ENCODE measurements at regions not wholly inside any gene's neighbourhood (a gene's known extent, or its start where the extent isn't known, plus 50 kb on each side); places are given as distances from the start of the nearest gene placed in this dataset.

- no peak overlapping the region for H3K9ac ChIP-seq (ENCODE audit: low read depth in 1 of 2, low read length in 2 of 2)
- H3K4me3 ChIP-seq (ENCODE audit: low read depth in 1 of 3, low read length in 3 of 3) = no peak overlapping the region
- no peak for DNase-seq (ENCODE audit: low spot score)
- H3K27me3 ChIP-seq (ENCODE audit: control insufficient read depth in 4 of 4, insufficient read depth in 4 of 4, low read length in 3 of 4) = no peaks in the 10 kb centered on the region
- H3K36me3 ChIP-seq (ENCODE audit: control insufficient read depth in 4 of 4, insufficient read depth in 3 of 4, low read depth in 1 of 4, low read length in 3 of 4) = no peaks in the 10 kb centered on the region
- no peaks in the 10 kb centered on the region for H3K4me1 ChIP-seq (ENCODE audit: control insufficient read depth in 4 of 4, insufficient read depth in 4 of 4, low read length in 3 of 4)
- H3K9me3 ChIP-seq (ENCODE audit: control insufficient read depth in 4 of 4, low read length in 3 of 4) = no peaks in the 10 kb centered on the region
- WGBS = 94% methylated on average over 2 of the region's 2 CpGs
- TF ChIP-seq HNF4G (IDR thresholded peaks at IDR 0.05) (no peak), TAF1 (conservative IDR thresholded peaks at IDR 0.05) (no peak), SP1 (IDR thresholded peaks at IDR 0.05) (no peak)
- H3K27ac ChIP-seq (ENCODE audit: low read depth in 1 of 2, low read length in 2 of 2) = no peak overlapping the region
These were observed 54.0 kb upstream of the COL5A2 start for GRCh38 chr2:189233527-189233926.

GRCh38 chr2:189234991-189235390 lies 55.4 kb upstream of the COL5A2 start:
- H3K27ac ChIP-seq (ENCODE audit: low read depth in 1 of 2, low read length in 2 of 2) = no peak overlapping the region
- H3K36me3 ChIP-seq (ENCODE audit: control insufficient read depth in 4 of 4, insufficient read depth in 3 of 4, low read depth in 1 of 4, low read length in 3 of 4) = no peaks in the 10 kb centered on the region
- no peak overlapping the region for H3K4me3 ChIP-seq (ENCODE audit: low read depth in 1 of 3, low read length in 3 of 3)
- TF ChIP-seq NR2F2 (IDR thresholded peaks at IDR 0.05) = no peak
- TF ChIP-seq RAD21 (IDR thresholded peaks at IDR 0.05) = no peak
- no peak for TF ChIP-seq JUND (IDR thresholded peaks at IDR 0.05)
- TF ChIP-seq MAX (IDR thresholded peaks at IDR 0.05) = no peak
- no peak for TF ChIP-seq HNF4G (IDR thresholded peaks at IDR 0.05)
- TF ChIP-seq EGR1 (IDR thresholded peaks at IDR 0.05; ENCODE audit: low read depth in 2 of 2) = no peak
- no peak for TF ChIP-seq FOXA1 (IDR thresholded peaks at IDR 0.05)
- no peak for TF ChIP-seq FOXA2 (IDR thresholded peaks at IDR 0.05)
- no peak for TF ChIP-seq GABPA (IDR thresholded peaks at IDR 0.05 in 1 of 2, conservative IDR thresholded peaks at IDR 0.05 in 1 of 2)
- no peak for TF ChIP-seq CTCF (IDR thresholded peaks at IDR 0.05; ENCODE audit: low read depth, low read length, missing input control)
- no peak for TF ChIP-seq HNF4A (conservative IDR thresholded peaks at IDR 0.05)
- TF ChIP-seq YY1 (IDR thresholded peaks at IDR 0.05) = no peak
- TF ChIP-seq REST (IDR thresholded peaks at IDR 0.05) = no peak
- TF ChIP-seq ZBTB33 (IDR thresholded peaks at IDR 0.05) = no peak
- no peak for TF ChIP-seq TAF1 (conservative IDR thresholded peaks at IDR 0.05)
- no peak for TF ChIP-seq RXRA (IDR thresholded peaks at IDR 0.05)
- TF ChIP-seq SP1 (IDR thresholded peaks at IDR 0.05) = no peak
- no peak for TF ChIP-seq ATF3 (IDR thresholded peaks at IDR 0.05)
- no peaks in the 10 kb centered on the region for H3K9me3 ChIP-seq (ENCODE audit: control insufficient read depth in 4 of 4, low read length in 3 of 4)
- DNase-seq (ENCODE audit: low spot score) = no peak
- H3K4me1 ChIP-seq (ENCODE audit: control insufficient read depth in 4 of 4, insufficient read depth in 4 of 4, low read length in 3 of 4) = no peaks in the 10 kb centered on the region
- no peak overlapping the region for H3K9ac ChIP-seq (ENCODE audit: low read depth in 1 of 2, low read length in 2 of 2)
- no peaks in the 10 kb centered on the region for H3K27me3 ChIP-seq (ENCODE audit: control insufficient read depth in 4 of 4, insufficient read depth in 4 of 4, low read length in 3 of 4)

All from liver (tissue), 8 donors.